ENCODE measurements at regions not wholly inside any gene's neighbourhood (a gene's known extent, or its start where the extent isn't known, plus 50 kb on each side); places are given as distances from the start of the nearest gene placed in this dataset.

DNA sequence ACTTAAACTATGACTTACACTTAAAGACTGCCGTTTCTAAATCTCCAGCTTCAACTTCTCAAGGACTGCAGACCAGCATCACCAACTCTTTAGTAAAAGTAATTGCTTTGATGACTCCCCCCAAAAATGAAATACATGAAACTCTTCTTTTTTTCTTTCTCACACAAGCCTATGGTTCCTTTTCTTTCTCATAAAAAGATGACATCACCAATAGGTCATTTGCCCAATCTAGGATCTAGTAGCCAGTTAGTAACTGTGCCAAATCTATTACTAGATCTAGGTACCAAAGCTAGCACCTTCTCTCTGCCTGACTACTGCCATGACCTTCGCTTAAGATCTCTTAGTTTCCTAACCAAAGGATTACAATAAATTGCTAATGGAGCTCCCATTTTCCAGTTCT, 1266.0 kb upstream of the ADGRL4 start:
- no peak overlapping the region for H3K27ac ChIP-seq (ENCODE audit: low read depth, low read length)
- H3K27me3 ChIP-seq (ENCODE audit: control insufficient read depth in 1 of 2, insufficient read depth in 2 of 2, low read length in 2 of 2) = no peaks in the 10 kb centered on the region
- H3K4me3 ChIP-seq (ENCODE audit: low read depth in 1 of 2, low read length in 2 of 2) = no peak overlapping the region
- no peaks in the 10 kb centered on the region for H3K9me3 ChIP-seq (ENCODE audit: low read length)
- no peak overlapping the region for H3K9ac ChIP-seq (ENCODE audit: low read length)
- no peaks in the 10 kb centered on the region for H3K4me1 ChIP-seq (ENCODE audit: insufficient read depth, low read length)
- no peaks in the 10 kb centered on the region for H3K36me3 ChIP-seq (ENCODE audit: insufficient read depth, low read length)

DNA sequence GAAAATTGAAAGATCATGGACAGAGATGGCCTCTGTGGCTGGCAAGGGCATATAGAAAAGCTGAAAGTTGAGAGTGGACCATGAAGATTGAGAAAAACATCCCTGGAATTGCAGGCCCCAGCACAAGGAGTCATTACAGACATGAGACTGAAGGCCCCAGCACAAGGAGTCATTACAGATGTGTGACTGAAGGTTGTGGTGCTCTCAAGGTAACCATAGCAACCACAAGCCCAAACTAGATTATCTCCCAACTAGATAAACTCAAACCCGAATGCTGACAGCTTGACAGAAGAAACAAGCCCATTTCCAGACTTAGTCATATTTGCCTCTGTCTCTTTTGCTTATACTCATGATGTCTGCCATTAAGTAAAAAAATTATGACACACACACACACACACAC, 1252.1 kb upstream of the ADGRL4 start:
- H3K9me3 ChIP-seq (ENCODE audit: low read length) = no peaks in the 10 kb centered on the region
- no peaks in the 10 kb centered on the region for H3K27me3 ChIP-seq (ENCODE audit: control insufficient read depth in 1 of 2, insufficient read depth in 2 of 2, low read length in 2 of 2)
- no peaks in the 10 kb centered on the region for H3K36me3 ChIP-seq (ENCODE audit: insufficient read depth, low read length)
- H3K4me1 ChIP-seq (ENCODE audit: insufficient read depth, low read length) = no peaks in the 10 kb centered on the region
- no peak overlapping the region for H3K27ac ChIP-seq (ENCODE audit: low read depth, low read length)
- no peak overlapping the region for H3K9ac ChIP-seq (ENCODE audit: low read length)
- no peak overlapping the region for H3K4me3 ChIP-seq (ENCODE audit: low read depth in 1 of 2, low read length in 2 of 2)

GRCh38 chr1:80251591-80251990, 1245.1 kb upstream of the ADGRL4 start:
- H3K9ac ChIP-seq (ENCODE audit: low read length) = no peak overlapping the region
- no peak overlapping the region for H3K27ac ChIP-seq (ENCODE audit: low read depth, low read length)
- H3K36me3 ChIP-seq (ENCODE audit: insufficient read depth, low read length) = no peaks in the 10 kb centered on the region
- no peaks in the 10 kb centered on the region for H3K4me1 ChIP-seq (ENCODE audit: insufficient read depth, low read length)
- H3K9me3 ChIP-seq (ENCODE audit: low read length) = no peaks in the 10 kb centered on the region
- no peak overlapping the region for H3K4me3 ChIP-seq (ENCODE audit: low read depth in 1 of 2, low read length in 2 of 2)
- H3K27me3 ChIP-seq (ENCODE audit: control insufficient read depth in 1 of 2, insufficient read depth in 2 of 2, low read length in 2 of 2) = no peaks in the 10 kb centered on the region

GRCh38 chr1:80251171-80251570, 1244.6 kb upstream of the ADGRL4 start:
- no peaks in the 10 kb centered on the region for H3K4me1 ChIP-seq (ENCODE audit: insufficient read depth, low read length)
- no peaks in the 10 kb centered on the region for H3K36me3 ChIP-seq (ENCODE audit: insufficient read depth, low read length)
- no peaks in the 10 kb centered on the region for H3K27me3 ChIP-seq (ENCODE audit: control insufficient read depth in 1 of 2, insufficient read depth in 2 of 2, low read length in 2 of 2)
- no peak overlapping the region for H3K9ac ChIP-seq (ENCODE audit: low read length)
- no peak overlapping the region for H3K4me3 ChIP-seq (ENCODE audit: low read depth in 1 of 2, low read length in 2 of 2)
- no peaks in the 10 kb centered on the region for H3K9me3 ChIP-seq (ENCODE audit: low read length)
- H3K27ac ChIP-seq (ENCODE audit: low read depth, low read length) = no peak overlapping the region

- Histone ChIP-seq H3K4me1 (ENCODE audit: insufficient read depth, low read length) (no peaks in the 10 kb centered on the region), H3K4me3 (ENCODE audit: low read depth in 1 of 2, low read length in 2 of 2) (no peak overlapping the region), H3K9ac (ENCODE audit: low read length) (no peak overlapping the region), H3K27ac (ENCODE audit: low read depth, low read length) (no peak overlapping the region), H3K9me3 (ENCODE audit: low read length) (no peaks in the 10 kb centered on the region), H3K27me3 (ENCODE audit: control insufficient read depth in 1 of 2, insufficient read depth in 2 of 2, low read length in 2 of 2) (no peaks in the 10 kb centered on the region), H3K36me3 (ENCODE audit: insufficient read depth, low read length) (no peaks in the 10 kb centered on the region)
Observed at GRCh38 chr1:80250573-80251168, 1244.1 kb upstream of the ADGRL4 start.

- no peak overlapping the region for H3K27ac ChIP-seq (ENCODE audit: low read depth, low read length)
- H3K4me3 ChIP-seq (ENCODE audit: low read depth in 1 of 2, low read length in 2 of 2) = no peak overlapping the region
- no peak overlapping the region for H3K9ac ChIP-seq (ENCODE audit: low read length)
- H3K36me3 ChIP-seq (ENCODE audit: insufficient read depth, low read length) = no peaks in the 10 kb centered on the region
- no peaks in the 10 kb centered on the region for H3K27me3 ChIP-seq (ENCODE audit: control insufficient read depth in 1 of 2, insufficient read depth in 2 of 2, low read length in 2 of 2)
- no peaks in the 10 kb centered on the region for H3K4me1 ChIP-seq (ENCODE audit: insufficient read depth, low read length)
- no peaks in the 10 kb centered on the region for H3K9me3 ChIP-seq (ENCODE audit: low read length)
Observed at GRCh38 chr1:80249699-80250098, 1243.2 kb upstream of the ADGRL4 start.

GRCh38 chr1:80248886-80249285, 1242.4 kb upstream of the ADGRL4 start:
- Histone ChIP-seq H3K4me1 (ENCODE audit: insufficient read depth, low read length) (no peaks in the 10 kb centered on the region), H3K36me3 (ENCODE audit: insufficient read depth, low read length) (no peaks in the 10 kb centered on the region), H3K9me3 (ENCODE audit: low read length) (no peaks in the 10 kb centered on the region), H3K4me3 (ENCODE audit: low read depth in 1 of 2, low read length in 2 of 2) (no peak overlapping the region), H3K27me3 (ENCODE audit: control insufficient read depth in 1 of 2, insufficient read depth in 2 of 2, low read length in 2 of 2) (no peaks in the 10 kb centered on the region), H3K27ac (ENCODE audit: low read depth, low read length) (no peak overlapping the region), H3K9ac (ENCODE audit: low read length) (no peak overlapping the region)

DNA sequence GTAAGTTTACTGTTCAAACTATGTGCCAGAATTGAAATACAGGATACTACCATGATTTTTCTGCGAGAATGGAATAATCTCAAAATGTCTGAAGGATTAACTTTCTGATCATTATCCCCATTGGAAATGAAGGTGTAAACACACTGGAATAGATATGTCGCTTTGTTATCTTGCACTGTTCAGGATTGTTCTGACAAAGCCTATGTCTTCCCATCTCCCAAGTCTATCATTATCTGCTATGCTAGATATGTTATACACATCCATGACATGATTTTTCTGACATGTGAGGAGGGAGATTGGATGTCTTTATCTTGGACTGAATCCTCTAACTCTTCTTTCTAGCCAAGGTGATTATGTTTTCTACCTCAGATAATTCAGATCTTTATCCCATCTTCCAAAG, 1239.3 kb upstream of the ADGRL4 start:
- Histone ChIP-seq H3K4me3 (ENCODE audit: low read depth in 1 of 2, low read length in 2 of 2) (no peak overlapping the region), H3K9me3 (ENCODE audit: low read length) (no peaks in the 10 kb centered on the region), H3K9ac (ENCODE audit: low read length) (no peak overlapping the region), H3K4me1 (ENCODE audit: insufficient read depth, low read length) (no peaks in the 10 kb centered on the region), H3K27me3 (ENCODE audit: control insufficient read depth in 1 of 2, insufficient read depth in 2 of 2, low read length in 2 of 2) (no peaks in the 10 kb centered on the region), H3K27ac (ENCODE audit: low read depth, low read length) (no peak overlapping the region), H3K36me3 (ENCODE audit: insufficient read depth, low read length) (no peaks in the 10 kb centered on the region)

- Histone ChIP-seq H3K27ac (ENCODE audit: low read depth, low read length) (no peak overlapping the region), H3K36me3 (ENCODE audit: insufficient read depth, low read length) (no peaks in the 10 kb centered on the region), H3K9ac (ENCODE audit: low read length) (no peak overlapping the region), H3K27me3 (ENCODE audit: control insufficient read depth in 1 of 2, insufficient read depth in 2 of 2, low read length in 2 of 2) (no peaks in the 10 kb centered on the region), H3K4me1 (ENCODE audit: insufficient read depth, low read length) (no peaks in the 10 kb centered on the region), H3K4me3 (ENCODE audit: low read depth in 1 of 2, low read length in 2 of 2) (no peak overlapping the region), H3K9me3 (ENCODE audit: low read length) (no peaks in the 10 kb centered on the region)
Observed at GRCh38 chr1:80244372-80244771, 1237.8 kb upstream of the ADGRL4 start.

GRCh38 chr1:80241566-80241965, 1235.0 kb upstream of the ADGRL4 start:
- H3K27ac ChIP-seq (ENCODE audit: low read depth, low read length) = no peak overlapping the region

DNA sequence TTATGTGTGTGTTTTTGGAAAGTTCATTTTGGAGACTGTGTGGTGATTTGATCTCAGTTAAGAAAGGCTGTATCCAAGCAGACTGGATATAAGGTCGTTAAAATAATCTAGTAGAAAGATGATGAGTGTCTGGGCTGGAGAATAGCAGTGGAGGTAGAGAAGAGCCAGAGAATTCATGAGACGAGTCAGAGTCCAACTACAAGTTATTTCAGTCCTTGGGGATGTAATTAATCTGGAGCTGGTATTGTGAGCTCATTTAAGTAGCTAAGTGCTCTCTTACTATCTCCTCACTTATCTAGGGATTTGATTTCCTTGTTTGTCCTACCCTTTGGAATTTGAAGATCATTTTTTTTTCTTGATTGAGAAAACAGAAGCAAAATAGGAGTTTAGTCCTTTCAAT, 1219.0 kb upstream of the ADGRL4 start:
- Histone ChIP-seq H3K36me3 (ENCODE audit: insufficient read depth, low read length) (no peaks in the 10 kb centered on the region), H3K9ac (ENCODE audit: low read length) (no peak overlapping the region), H3K9me3 (ENCODE audit: low read length) (no peaks in the 10 kb centered on the region), H3K27me3 (ENCODE audit: control insufficient read depth in 1 of 2, insufficient read depth in 2 of 2, low read length in 2 of 2) (no peaks in the 10 kb centered on the region), H3K4me3 (ENCODE audit: low read depth in 1 of 2, low read length in 2 of 2) (no peak overlapping the region), H3K27ac (ENCODE audit: low read depth, low read length) (no peak overlapping the region), H3K4me1 (ENCODE audit: insufficient read depth, low read length) (no peaks in the 10 kb centered on the region)

More at GRCh38 chr1:80241566-80241965, 1235.0 kb upstream of the ADGRL4 start:
- H3K27me3 ChIP-seq (ENCODE audit: control insufficient read depth in 1 of 2, insufficient read depth in 2 of 2, low read length in 2 of 2) = no peaks in the 10 kb centered on the region
- H3K9ac ChIP-seq (ENCODE audit: low read length) = no peak overlapping the region
- no peaks in the 10 kb centered on the region for H3K9me3 ChIP-seq (ENCODE audit: low read length)
- H3K36me3 ChIP-seq (ENCODE audit: insufficient read depth, low read length) = no peaks in the 10 kb centered on the region
- no peak overlapping the region for H3K4me3 ChIP-seq (ENCODE audit: low read depth in 1 of 2, low read length in 2 of 2)
- no peaks in the 10 kb centered on the region for H3K4me1 ChIP-seq (ENCODE audit: insufficient read depth, low read length)

- H3K4me1 ChIP-seq (ENCODE audit: insufficient read depth, low read length) = no peaks in the 10 kb centered on the region
- H3K27ac ChIP-seq (ENCODE audit: low read depth, low read length) = no peak overlapping the region
- H3K4me3 ChIP-seq (ENCODE audit: low read depth in 1 of 2, low read length in 2 of 2) = no peak overlapping the region
- no peaks in the 10 kb centered on the region for H3K9me3 ChIP-seq (ENCODE audit: low read length)
- no peak overlapping the region for H3K9ac ChIP-seq (ENCODE audit: low read length)
- H3K36me3 ChIP-seq (ENCODE audit: insufficient read depth, low read length) = no peaks in the 10 kb centered on the region
- no peaks in the 10 kb centered on the region for H3K27me3 ChIP-seq (ENCODE audit: control insufficient read depth in 1 of 2, insufficient read depth in 2 of 2, low read length in 2 of 2)
Observed at GRCh38 chr1:80221319-80221718, 1214.8 kb upstream of the ADGRL4 start.
